GM23338 (cell line): ENCODE measurements at regions not wholly inside any gene's neighbourhood (a gene's known extent, or its start where the extent isn't known, plus 50 kb on each side); places are given as distances from the start of the nearest gene placed in this dataset.

Experiments used
- ATAC-seq: fragments of 200-7000 bp; cut with Tn5 transposase; 3 replicates; pipeline ENCODE4 v1.9.1; 2020
- DNase-seq: peaks from one replicate; pipeline ENCODE4 v3.0.0-alpha.2; 2015; ENCODE audit warnings: low spot score
- H2AFZ ChIP-seq: fragments of 200-600 bp; sonication (generic); 2 replicates; pipeline ENCODE4 v1.8.0; 2016; ENCODE audit warnings: antibody characterized with exemption, mild to moderate bottlenecking, moderate library complexity
- H3F3A ChIP-seq: fragments of 200-600 bp; sonication (generic); replicated peaks from 2 replicates; pipeline ENCODE4 v1.8.0; 2017; ENCODE audit warnings: antibody characterized with exemption, mixed run types, low read depth
- H3K27ac ChIP-seq: fragments of 200-600 bp; sonication (generic); 2 replicates; pipeline ENCODE4 v1.6.1; 2016; ENCODE audit warnings: low read depth
- H3K27me3 ChIP-seq: fragments of 200-600 bp; sonication (generic); 2 replicates; pipeline ENCODE4 v1.8.0; 2016; ENCODE audit warnings: mild to moderate bottlenecking, mixed run types, moderate library complexity; ENCODE audit not compliant: insufficient read depth
- H3K36me3 ChIP-seq: fragments of 200-600 bp; sonication (generic); 2 replicates; pipeline ENCODE4 v1.8.0; 2016; ENCODE audit warnings: mild to moderate bottlenecking; ENCODE audit not compliant: insufficient read depth
- H3K4me1 ChIP-seq: fragments of 200-600 bp; sonication (generic); 2 replicates; pipeline ENCODE4 v1.8.0; 2016; ENCODE audit warnings: mild to moderate bottlenecking, moderate library complexity; ENCODE audit not compliant: insufficient read depth
- H3K4me2 ChIP-seq: fragments of 200-600 bp; sonication (generic); 2 replicates; pipeline ENCODE4 v1.7.1; 2017; ENCODE audit warnings: mixed run types
- H3K4me3 ChIP-seq: fragments of 200-600 bp; sonication (generic); 2 replicates; pipeline ENCODE4 v1.6.1; 2016; ENCODE audit warnings: mixed run types
- H3K79me2 ChIP-seq: fragments of 200-600 bp; sonication (generic); replicated peaks from 2 replicates; pipeline ENCODE4 v1.8.0; 2017; ENCODE audit warnings: mild to moderate bottlenecking; ENCODE audit not compliant: insufficient read depth
- H3K9me2 ChIP-seq: fragments of 200-600 bp; sonication (generic); 2 replicates; pipeline ENCODE4 v1.8.0; 2017; ENCODE audit not compliant: insufficient read depth
- H4K20me1 ChIP-seq: fragments of 200-600 bp; sonication (generic); replicated peaks from 2 replicates; pipeline ENCODE4 v1.8.0; 2017; ENCODE audit warnings: mild to moderate bottlenecking; ENCODE audit not compliant: insufficient read depth
- H3K27ac Mint-ChIP-seq: 2 replicates; pipeline ENCODE4 v1.8.0; 2020; ENCODE audit warnings: inconsistent platforms, mild to moderate bottlenecking, moderate library complexity, mixed read lengths
- H3K27me3 Mint-ChIP-seq: 3 replicates; pipeline ENCODE4 v1.8.0; 2022; ENCODE audit warnings: low read depth, mild to moderate bottlenecking, moderate library complexity, mixed read lengths, inconsistent platforms; ENCODE audit not compliant: insufficient read depth, poor library complexity
- H3K36me3 Mint-ChIP-seq: 3 replicates; pipeline ENCODE4 v1.8.0; 2021; ENCODE audit warnings: low read depth, mild to moderate bottlenecking, inconsistent platforms, moderate library complexity, mixed read lengths
- H3K4me1 Mint-ChIP-seq: 3 replicates; pipeline ENCODE4 v1.8.0; 2020; ENCODE audit warnings: mild to moderate bottlenecking, inconsistent platforms, mixed read lengths
- H3K4me3 Mint-ChIP-seq: 3 replicates; pipeline ENCODE4 v1.8.0; 2021; ENCODE audit warnings: moderate library complexity, mild to moderate bottlenecking, inconsistent platforms, mixed read lengths
- H3K9me3 Mint-ChIP-seq: 3 replicates; pipeline ENCODE4 v1.8.0; 2020; ENCODE audit warnings: moderate library complexity, mild to moderate bottlenecking, inconsistent platforms, mixed read lengths
- EZH2 ChIP-seq: fragments of 200-600 bp; sonication (generic); IDR thresholded peaks from one replicate; pipeline ENCODE4 v1.8.0; 2017; ENCODE audit warnings: antibody characterized with exemption, mild to moderate bottlenecking, low read depth; ENCODE audit not compliant: unreplicated experiment
- EZH2phosphoT487 ChIP-seq: fragments of 200-600 bp; sonication (generic); IDR thresholded peaks from one replicate; pipeline ENCODE4 v1.8.1; 2018; ENCODE audit warnings: antibody characterized with exemption; ENCODE audit not compliant: unreplicated experiment
- JUNB ChIP-seq: IDR thresholded peaks from one replicate; pipeline ENCODE4 v1.6.1; 2016; ENCODE audit warnings: antibody characterized with exemption; ENCODE audit not compliant: unreplicated experiment
- POLR2AphosphoS5 ChIP-seq: IDR thresholded peaks from 2 replicates; pipeline ENCODE4 v1.6.1; 2016; ENCODE audit warnings: antibody characterized with exemption, low read depth
- STAT1 ChIP-seq: IDR thresholded peaks from one replicate; pipeline ENCODE4 v1.6.1; 2016; ENCODE audit warnings: antibody characterized with exemption; ENCODE audit not compliant: unreplicated experiment
- ZNF114 ChIP-seq: fragments of 250-450 bp; sonication (Bioruptor Pico); IDR thresholded peaks from 2 replicates; pipeline ENCODE4 v1.5.0; 2020; ENCODE audit warnings: mild to moderate bottlenecking, moderate library complexity
- ZNF331 ChIP-seq: fragments of 250-450 bp; sonication (Bioruptor Pico); IDR thresholded peaks from 2 replicates; pipeline ENCODE4 v1.5.0; 2020; ENCODE audit warnings: low read depth, mild to moderate bottlenecking, moderate library complexity
- TF ChIP-seq, protein P1 (sequence below), 2 experiments: fragments of 200-600 bp in 1 of 2; sonication (generic) in 1 of 2; conservative IDR thresholded peaks; 2 replicates each; pipeline versions ENCODE4 v1.5.1 to v1.6.1; 2016 to 2017; ENCODE audit warnings: antibody characterized with exemption in 2 of 2, low read depth in 2 of 2, mild to moderate bottlenecking in 2 of 2, moderate library complexity in 1 of 2

DNA sequence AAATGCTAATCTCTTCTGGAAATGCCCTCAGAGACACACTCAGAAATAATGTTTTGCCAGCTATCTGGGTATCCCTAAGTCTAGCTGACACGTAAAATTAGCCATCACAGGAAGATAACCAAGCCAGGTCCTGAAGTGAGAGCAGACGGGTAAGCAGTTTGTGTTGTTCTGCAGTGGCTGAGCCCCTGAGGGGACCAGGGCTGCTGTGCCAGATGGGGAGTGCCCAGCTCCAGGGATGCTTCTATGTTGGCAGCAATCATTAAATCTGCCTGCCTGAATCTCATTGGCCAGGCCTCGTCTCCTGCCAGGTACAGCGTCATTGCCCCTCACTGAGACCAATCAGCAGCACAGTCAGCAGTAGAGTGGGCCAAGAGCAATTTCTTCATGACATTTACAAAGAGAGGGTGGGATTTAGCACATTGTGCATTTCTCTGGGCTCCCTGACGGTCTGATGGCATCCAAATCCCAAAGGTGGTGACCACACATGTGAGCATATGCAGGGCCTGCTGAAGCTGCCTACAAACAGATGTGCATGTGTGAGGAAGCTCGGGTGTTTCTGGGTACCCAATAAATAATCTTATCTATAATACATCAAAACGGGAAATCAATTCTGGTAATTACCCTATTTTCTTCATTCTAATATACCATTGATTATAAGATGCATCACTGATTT, 58.7 kb upstream of the LRRN2 start:
- H3K36me3 Mint-ChIP-seq: no peaks in the 10 kb centered on the region
- no peaks in the 10 kb centered on the region for H3K79me2 ChIP-seq
- H3K4me3 Mint-ChIP-seq: no peak overlapping the region
- no peaks in the 10 kb centered on the region for H3K27me3 ChIP-seq
- 0 out of 2 replicates have a peak, but pooled peaks cover 3% of the 10 kb centered on the region for H3K4me1 ChIP-seq
- H4K20me1 ChIP-seq: no peaks in the 10 kb centered on the region
- no peak overlapping the region for H3K4me2 ChIP-seq
- no peak for TF ChIP-seq EZH2
- no peak for TF ChIP-seq JUNB
- DNase-seq (no peak), ATAC-seq (no peak)
- no peak overlapping the region for H3K27ac ChIP-seq
- H3K27me3 Mint-ChIP-seq: peaks cover 4% of the 10 kb centered on the region
- peaks cover 4% of the 10 kb centered on the region; the same call in 2 of the 3 replicates for H3K4me1 Mint-ChIP-seq
- no peaks in the 10 kb centered on the region; the same call in 1 of the 2 replicates for H3K36me3 ChIP-seq
- no peak overlapping the region for H2AFZ ChIP-seq
- H3K9me2 ChIP-seq: no peaks in the 10 kb centered on the region
- no peaks in the 10 kb centered on the region for H3F3A ChIP-seq
- H3K9me3 Mint-ChIP-seq: 0 out of 3 replicates have a peak, but pooled peaks cover 3% of the 10 kb centered on the region
- no peak overlapping the region for H3K4me3 ChIP-seq
- H3K27ac Mint-ChIP-seq: no peak overlapping the region

DNA sequence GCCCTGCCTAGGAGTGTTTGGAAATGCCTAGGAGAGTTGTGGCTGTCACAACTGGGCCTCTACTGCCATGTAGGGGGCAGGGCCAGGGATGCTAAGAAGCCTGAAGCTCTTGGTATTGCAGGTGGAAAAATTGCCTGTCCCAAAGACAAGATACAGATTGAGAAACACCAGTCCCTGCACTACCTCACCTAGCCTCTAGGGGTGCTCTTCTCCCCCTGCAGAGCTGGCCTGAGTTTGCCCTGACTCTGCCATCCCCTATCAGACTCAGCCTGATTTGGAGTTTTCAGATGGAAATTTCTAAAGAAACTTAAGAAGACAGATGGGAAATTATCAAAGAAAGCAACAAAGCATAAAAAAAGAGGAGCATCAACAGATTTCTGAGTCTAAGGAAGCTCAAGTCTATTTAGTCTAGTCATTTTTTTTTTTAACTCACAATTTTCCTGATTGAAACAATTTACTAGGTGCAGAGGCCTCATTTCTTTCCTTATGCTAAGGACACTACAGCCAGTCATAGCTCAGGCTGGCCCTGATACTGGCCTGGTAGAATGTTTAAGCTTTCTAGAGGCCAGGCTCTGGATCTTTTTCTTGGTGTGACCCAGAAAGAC, 61.4 kb upstream of the LRRN2 start:
- Mint-ChIP-seq H3K4me1 (peaks cover 21% of the 10 kb centered on the region), H3K4me3 (no peak overlapping the region), H3K27me3 (peaks cover 5% of the 10 kb centered on the region), H3K27ac (no peak overlapping the region), H3K36me3 (peaks cover 2% of the 10 kb centered on the region; the same call in 1 of the 3 replicates), H3K9me3 (peaks cover 4% of the 10 kb centered on the region; the same call in 1 of the 3 replicates)
- Histone ChIP-seq H3K79me2 (no peaks in the 10 kb centered on the region), H3F3A (no peaks in the 10 kb centered on the region), H3K27ac (no peak overlapping the region), H3K27me3 (no peaks in the 10 kb centered on the region), H3K4me3 (no peak overlapping the region), H3K36me3 (no peaks in the 10 kb centered on the region; the same call in 1 of the 2 replicates), H4K20me1 (no peaks in the 10 kb centered on the region), H3K4me1 (peaks cover 15% of the 10 kb centered on the region), H3K9me2 (no peaks in the 10 kb centered on the region), H2AFZ (no peak overlapping the region), H3K4me2 (no peak overlapping the region)
- DNase-seq (peak; percentile 79), ATAC-seq (peak; percentile 89)
- TF ChIP-seq, protein P1, sequence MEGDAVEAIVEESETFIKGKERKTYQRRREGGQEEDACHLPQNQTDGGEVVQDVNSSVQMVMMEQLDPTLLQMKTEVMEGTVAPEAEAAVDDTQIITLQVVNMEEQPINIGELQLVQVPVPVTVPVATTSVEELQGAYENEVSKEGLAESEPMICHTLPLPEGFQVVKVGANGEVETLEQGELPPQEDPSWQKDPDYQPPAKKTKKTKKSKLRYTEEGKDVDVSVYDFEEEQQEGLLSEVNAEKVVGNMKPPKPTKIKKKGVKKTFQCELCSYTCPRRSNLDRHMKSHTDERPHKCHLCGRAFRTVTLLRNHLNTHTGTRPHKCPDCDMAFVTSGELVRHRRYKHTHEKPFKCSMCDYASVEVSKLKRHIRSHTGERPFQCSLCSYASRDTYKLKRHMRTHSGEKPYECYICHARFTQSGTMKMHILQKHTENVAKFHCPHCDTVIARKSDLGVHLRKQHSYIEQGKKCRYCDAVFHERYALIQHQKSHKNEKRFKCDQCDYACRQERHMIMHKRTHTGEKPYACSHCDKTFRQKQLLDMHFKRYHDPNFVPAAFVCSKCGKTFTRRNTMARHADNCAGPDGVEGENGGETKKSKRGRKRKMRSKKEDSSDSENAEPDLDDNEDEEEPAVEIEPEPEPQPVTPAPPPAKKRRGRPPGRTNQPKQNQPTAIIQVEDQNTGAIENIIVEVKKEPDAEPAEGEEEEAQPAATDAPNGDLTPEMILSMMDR (conservative IDR thresholded peaks at IDR 0.05; ENCODE audit: low read depth in 2 of 2): peak; percentile 86 to 91
- TF ChIP-seq STAT1: no peak

DNA sequence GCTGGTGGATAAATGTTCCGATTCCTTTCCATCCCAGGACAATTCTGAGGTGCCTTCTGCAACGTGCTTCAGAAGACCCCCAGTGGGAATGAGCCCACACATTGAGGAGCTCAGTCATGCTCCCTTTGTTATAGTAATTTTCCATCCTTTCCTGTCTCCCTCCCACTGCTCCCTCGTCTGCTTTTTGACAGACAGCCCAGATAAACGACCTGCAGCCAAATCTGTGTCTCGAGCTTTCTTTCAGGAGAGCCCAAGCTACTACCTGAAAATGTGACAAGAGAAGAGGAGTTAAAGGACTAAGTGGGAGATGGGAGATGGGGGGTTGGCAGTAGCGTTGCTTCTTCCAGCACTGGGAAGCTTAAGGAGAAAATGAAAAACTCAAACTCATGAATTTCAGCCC, 65.9 kb upstream of the LRRN2 start:
- H3K36me3 ChIP-seq: no peaks in the 10 kb centered on the region
- Mint-ChIP-seq H3K27ac (no peak overlapping the region), H3K4me3 (no peak overlapping the region), H3K4me1 (peaks cover 19% of the 10 kb centered on the region), H3K36me3 (peaks cover 10% of the 10 kb centered on the region; the same call in 2 of the 3 replicates), H3K27me3 (peaks cover 3% of the 10 kb centered on the region), H3K9me3 (peaks cover 12% of the 10 kb centered on the region)
- no peak for DNase-seq
- H2AFZ ChIP-seq: peak overlapping the region; percentile 76; the same call in 1 of the 2 replicates
- peaks cover 15% of the 10 kb centered on the region for H3K4me1 ChIP-seq
- H3K79me2 ChIP-seq: no peaks in the 10 kb centered on the region
- no peaks in the 10 kb centered on the region for H3K27me3 ChIP-seq
- H4K20me1 ChIP-seq: no peaks in the 10 kb centered on the region
- peak overlapping the region; percentile 51; the same call in 1 of the 2 replicates for H3K4me2 ChIP-seq
- no peaks in the 10 kb centered on the region for H3K9me2 ChIP-seq
- no peaks in the 10 kb centered on the region for H3F3A ChIP-seq
- ATAC-seq: no peak
- no peak overlapping the region for H3K27ac ChIP-seq
- no peak overlapping the region for H3K4me3 ChIP-seq
- TF ChIP-seq STAT1 (no peak), ZNF331 (CRISPR knock-in tag) (no peak), EZH2phosphoT487 (no peak), ZNF114 (CRISPR knock-in tag) (no peak), POLR2AphosphoS5 (no peak)
- TF ChIP-seq, protein P1 (conservative IDR thresholded peaks at IDR 0.05; ENCODE audit: low read depth in 2 of 2): no peak
